ENCODE measurements at regions not wholly inside any gene's neighbourhood (a gene's known extent, or its start where the extent isn't known, plus 50 kb on each side); places are given as distances from the start of the nearest gene placed in this dataset.

DNA sequence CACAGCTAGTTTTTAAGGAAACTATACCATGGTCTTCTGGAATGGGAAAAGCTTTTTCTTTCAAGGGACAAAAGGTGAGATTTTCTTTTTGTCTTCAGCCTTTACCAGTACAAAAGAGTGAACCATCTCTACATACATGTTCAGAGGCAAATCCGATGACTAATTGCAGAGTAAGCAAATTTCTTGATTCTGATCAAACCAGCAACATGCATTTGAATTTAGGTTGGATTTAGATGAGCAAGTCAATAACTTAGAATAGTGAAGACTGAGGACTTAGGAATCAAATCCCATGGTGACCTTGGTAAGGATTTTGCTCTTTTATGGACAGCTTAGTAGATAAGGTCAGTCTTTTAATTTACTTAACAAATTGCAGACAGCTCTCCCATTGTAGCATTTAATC is 65.9 kb upstream of the BLID start:
- no peak overlapping the region for H3K4me3 ChIP-seq
- DNase-seq (ENCODE audit: low spot score), result no peak
- TF ChIP-seq, protein P1, sequence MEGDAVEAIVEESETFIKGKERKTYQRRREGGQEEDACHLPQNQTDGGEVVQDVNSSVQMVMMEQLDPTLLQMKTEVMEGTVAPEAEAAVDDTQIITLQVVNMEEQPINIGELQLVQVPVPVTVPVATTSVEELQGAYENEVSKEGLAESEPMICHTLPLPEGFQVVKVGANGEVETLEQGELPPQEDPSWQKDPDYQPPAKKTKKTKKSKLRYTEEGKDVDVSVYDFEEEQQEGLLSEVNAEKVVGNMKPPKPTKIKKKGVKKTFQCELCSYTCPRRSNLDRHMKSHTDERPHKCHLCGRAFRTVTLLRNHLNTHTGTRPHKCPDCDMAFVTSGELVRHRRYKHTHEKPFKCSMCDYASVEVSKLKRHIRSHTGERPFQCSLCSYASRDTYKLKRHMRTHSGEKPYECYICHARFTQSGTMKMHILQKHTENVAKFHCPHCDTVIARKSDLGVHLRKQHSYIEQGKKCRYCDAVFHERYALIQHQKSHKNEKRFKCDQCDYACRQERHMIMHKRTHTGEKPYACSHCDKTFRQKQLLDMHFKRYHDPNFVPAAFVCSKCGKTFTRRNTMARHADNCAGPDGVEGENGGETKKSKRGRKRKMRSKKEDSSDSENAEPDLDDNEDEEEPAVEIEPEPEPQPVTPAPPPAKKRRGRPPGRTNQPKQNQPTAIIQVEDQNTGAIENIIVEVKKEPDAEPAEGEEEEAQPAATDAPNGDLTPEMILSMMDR (IDR thresholded peaks at IDR 0.05), result no peak
- H3K27ac ChIP-seq, result no peak overlapping the region

DNA sequence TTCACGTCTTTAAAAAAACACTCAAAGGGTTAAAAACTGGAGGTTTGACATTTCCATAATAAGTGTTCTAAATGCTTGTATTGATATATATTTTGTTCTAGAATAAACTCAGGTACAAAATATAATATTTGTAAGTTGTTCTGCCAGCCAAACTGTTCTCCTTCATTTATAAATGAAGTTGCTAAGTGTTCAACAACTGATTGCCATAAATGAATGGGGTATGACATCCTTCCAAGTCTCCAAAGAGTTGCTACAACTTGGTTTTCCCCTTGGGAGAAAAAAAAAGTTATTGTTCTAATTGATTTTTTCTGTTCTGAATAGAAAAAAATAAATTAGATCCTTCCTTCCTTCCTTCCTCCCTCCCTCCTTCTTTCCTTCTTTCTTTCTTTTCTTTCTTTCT is 65.4 kb upstream of the BLID start:
- TF ChIP-seq, protein P1 (IDR thresholded peaks at IDR 0.05), result no peak
- Histone ChIP-seq H3K27ac (peak overlapping the region; percentile 40 to 70), H3K4me3 (no peak overlapping the region)
- no peak for DNase-seq (ENCODE audit: low spot score)

DNA sequence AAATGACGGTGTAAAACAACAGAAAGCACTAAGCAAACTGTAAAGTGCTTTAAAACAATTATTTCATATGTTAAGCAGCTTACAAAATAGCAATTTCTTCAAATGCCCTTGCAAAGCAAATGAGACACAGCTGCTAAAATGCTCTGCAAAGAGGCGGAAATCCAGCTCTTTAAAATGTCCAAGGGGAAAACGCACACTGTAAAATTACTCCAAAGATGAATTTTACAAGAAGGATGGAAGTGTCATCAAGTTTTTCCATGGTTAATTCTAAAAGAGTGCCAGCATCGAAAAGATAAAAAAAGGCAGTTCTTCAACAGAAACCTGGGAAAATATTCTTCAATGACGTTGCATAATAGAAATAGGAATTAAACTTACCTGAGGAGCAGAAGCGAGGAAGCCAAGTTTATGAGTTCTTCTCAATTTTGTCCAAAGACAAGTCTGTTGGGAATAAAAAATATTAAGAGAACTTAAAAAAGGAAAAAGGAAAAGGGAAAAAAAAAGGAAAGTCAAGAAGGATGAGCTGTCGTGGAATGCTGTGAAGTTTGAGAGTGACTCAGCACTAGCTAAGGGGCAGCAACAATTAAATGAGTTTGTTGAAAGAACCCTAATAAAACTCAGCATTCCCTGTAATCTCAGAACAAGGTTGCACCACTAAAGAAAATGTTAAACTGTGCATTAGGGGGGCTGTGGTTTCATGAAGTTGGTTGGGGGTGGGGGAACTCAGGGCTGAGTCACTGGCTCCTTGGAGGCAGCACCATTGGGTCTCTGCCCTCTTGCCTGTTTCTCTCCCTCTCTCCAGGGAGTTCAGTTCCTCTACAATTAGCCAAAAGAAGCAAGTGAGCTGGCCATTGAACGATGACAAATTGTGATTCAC is 64.2 kb upstream of the BLID start:
- no peak for DNase-seq (ENCODE audit: low spot score)
- TF ChIP-seq, protein P1 (IDR thresholded peaks at IDR 0.05), result no peak
- Histone ChIP-seq H3K4me3 (peak overlapping the region; percentile 25), H3K27ac (peak overlapping the region; percentile 40 to 70)

DNA sequence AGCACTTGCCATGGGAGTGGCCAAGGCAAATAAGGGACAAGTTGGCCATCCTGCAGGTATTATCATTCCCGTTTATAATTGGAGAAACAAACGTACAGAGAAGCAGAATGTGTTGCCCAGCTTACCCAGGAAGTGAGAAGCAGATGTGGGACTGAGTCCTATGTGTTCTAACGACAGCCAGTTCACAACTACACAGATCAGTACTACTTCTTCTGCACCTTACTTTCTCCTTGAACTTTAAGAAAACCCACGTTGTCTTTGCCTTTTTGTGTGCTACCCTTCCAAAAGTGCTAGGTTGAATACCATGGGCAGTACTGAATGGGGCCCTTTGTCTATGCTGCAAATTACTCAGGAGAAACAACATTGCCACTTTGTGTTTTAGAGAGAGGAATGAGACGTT is 62.8 kb upstream of the BLID start:
- TF ChIP-seq, protein P1 (IDR thresholded peaks at IDR 0.05), result no peak
- Histone ChIP-seq H3K4me3 (peak overlapping the region; percentile 4), H3K27ac (peak overlapping the region; percentile 40 to 70)
- DNase-seq (ENCODE audit: low spot score), result no peak

DNA sequence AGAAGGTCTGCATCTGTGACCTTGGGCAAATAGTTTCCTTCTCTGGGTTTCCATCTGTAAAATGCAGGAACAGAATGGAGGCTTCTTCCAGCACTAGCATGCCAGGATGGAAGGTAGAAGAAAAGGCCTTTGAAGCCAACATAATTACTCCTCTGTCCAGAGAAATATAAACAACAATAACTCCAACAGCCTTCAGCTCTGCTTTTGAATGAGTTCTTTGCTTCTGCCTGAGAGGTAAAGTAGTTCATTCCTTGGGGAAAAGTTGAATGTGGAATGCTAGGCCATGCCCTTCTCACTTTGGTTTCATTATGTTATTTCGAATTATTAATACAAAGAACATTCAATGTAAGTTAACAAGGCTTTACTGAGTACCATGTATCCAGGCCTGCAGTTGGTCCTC is 61.2 kb upstream of the BLID start:
- TF ChIP-seq, protein P1 (IDR thresholded peaks at IDR 0.05), result no peak
- no peak for DNase-seq (ENCODE audit: low spot score)
- Histone ChIP-seq H3K27ac (peak overlapping the region in 1 of 2 donors; percentile 21), H3K4me3 (no peak overlapping the region)

DNA sequence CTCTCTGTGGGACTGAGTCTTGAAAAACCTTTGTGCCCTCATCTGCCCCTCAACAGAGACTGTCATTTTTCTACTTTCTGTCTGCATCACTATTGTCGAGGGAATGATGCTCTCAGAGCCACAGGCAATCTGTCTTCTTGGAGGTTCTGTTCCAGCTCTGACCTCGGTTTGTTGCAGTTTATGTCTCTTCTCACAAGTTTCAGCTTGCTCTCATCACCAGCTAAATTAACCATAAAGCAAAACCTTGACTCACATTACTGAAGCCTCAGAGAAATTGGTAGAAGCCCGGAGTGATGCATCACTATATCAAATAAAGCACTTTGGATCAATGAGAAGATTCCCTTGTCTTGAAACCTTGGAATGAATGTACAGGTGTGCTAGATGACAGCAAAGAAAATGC is 60.6 kb upstream of the BLID start:
- no peak for DNase-seq (ENCODE audit: low spot score)
- TF ChIP-seq, protein P1 (IDR thresholded peaks at IDR 0.05), result no peak
- Histone ChIP-seq H3K4me3 (no peak overlapping the region), H3K27ac (peak overlapping the region in 1 of 2 donors; percentile 21)

DNA sequence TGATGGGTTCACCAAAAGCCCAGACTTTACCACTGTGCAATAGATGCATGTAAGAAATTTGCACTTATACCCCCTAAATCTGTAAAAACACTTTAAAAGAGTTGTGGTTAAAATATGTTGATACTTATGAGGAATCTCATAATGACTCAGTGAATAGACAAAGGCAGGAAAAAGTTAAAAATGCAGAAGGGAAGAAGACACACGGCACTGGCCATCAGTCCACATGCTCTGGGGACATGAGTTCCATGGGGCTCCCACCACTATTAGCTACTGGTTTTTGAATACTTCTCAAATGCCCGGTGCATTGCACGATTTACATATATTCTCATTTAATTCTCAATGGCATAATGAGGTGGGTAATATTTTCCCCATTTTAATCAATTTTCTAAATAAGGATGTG is 59.3 kb upstream of the BLID start:
- DNase-seq (ENCODE audit: low spot score), result no peak
- Histone ChIP-seq H3K4me3 (no peak overlapping the region), H3K27ac (no peak overlapping the region)
- TF ChIP-seq, protein P1 (IDR thresholded peaks at IDR 0.05), result no peak
